ENCODE measurements at regions not wholly inside any gene's neighbourhood (a gene's known extent, or its start where the extent isn't known, plus 50 kb on each side); places are given as distances from the start of the nearest gene placed in this dataset.

- POLR2A ChIA-PET: no interaction called here
- CTCF ChIA-PET: interaction anchor here (0.6 to 1.3 kb wide), 2 partner anchors 9 to 1796 kb away, joined by 3 read pairs; no protein-coding TSS in a partner anchor
- Histone ChIP-seq H3K27ac (ENCODE audit: low read depth in 2 of 2, low read length in 1 of 2) (no peak overlapping the region), H3K36me3 (replicated peaks in 1 of 2; ENCODE audit: control insufficient read depth in 1 of 2, insufficient read depth in 2 of 2, low read length in 1 of 2) (no peaks in the 10 kb centered on the region), H3K27me3 (ENCODE audit: insufficient read depth) (no peaks in the 10 kb centered on the region; the same call in 1 of the 2 replicates), H3K9me2 (no peaks in the 10 kb centered on the region), H3F3A (replicated peaks; ENCODE audit: insufficient read depth) (no peaks in the 10 kb centered on the region), H3K9me3 (no peaks in the 10 kb centered on the region), H2AFZ (ENCODE audit: low read depth) (no peak overlapping the region), H3K4me2 (no peak overlapping the region), H4K20me1 (ENCODE audit: insufficient read depth) (no peaks in the 10 kb centered on the region), H3K9ac (no peak overlapping the region), H3K4me1 (ENCODE audit: control insufficient read depth in 1 of 2, insufficient read depth in 2 of 2, low read depth in 1 of 2, low read length in 1 of 2) (no peaks in the 10 kb centered on the region), H3K4me3 (ENCODE audit: low read depth in 2 of 2, low read length in 1 of 2) (no peak overlapping the region), H3K79me2 (ENCODE audit: insufficient read depth) (no peaks in the 10 kb centered on the region)
- 24% methylated on average over 16 of the region's 16 CpGs for WGBS (ENCODE audit: low lambda C conversion rate)
- no peak for DNase-seq
- TF ChIP-seq JUND (IDR thresholded peaks at IDR 0.05) (no peak), IRF3 (IDR thresholded peaks at IDR 0.05; ENCODE audit: low read depth, low read length) (no peak), MXI1 (IDR thresholded peaks at IDR 0.05; ENCODE audit: low read depth, low read length) (no peak), GABPA (IDR thresholded peaks at IDR 0.05; ENCODE audit: low read depth) (no peak), EP300 (IDR thresholded peaks at IDR 0.05; ENCODE audit: borderline replicate concordance in 1 of 2, low read depth in 1 of 2, low read length in 1 of 2) (no peak), USF2 (IDR thresholded peaks at IDR 0.05; ENCODE audit: borderline replicate concordance, low read depth, low read length) (no peak), YY1 (IDR thresholded peaks at IDR 0.05; ENCODE audit: low read depth) (no peak), RFX5 (IDR thresholded peaks at IDR 0.05; ENCODE audit: low read length) (no peak), MEF2A (IDR thresholded peaks at IDR 0.05; ENCODE audit: borderline replicate concordance, low read depth) (no peak), MAX (IDR thresholded peaks at IDR 0.05; ENCODE audit: low read depth) (no peak), RAD21 (IDR thresholded peaks at IDR 0.05; ENCODE audit: low read length) (no peak), CHD2 (IDR thresholded peaks at IDR 0.05; ENCODE audit: low read length, partially characterized antibody) (no peak), EZH2phosphoT487 (IDR thresholded peaks at IDR 0.05; ENCODE audit: borderline replicate concordance, low read depth) (no peak), NRF1 (IDR thresholded peaks at IDR 0.05; ENCODE audit: low read depth, low read length) (no peak), PBX3 (IDR thresholded peaks at IDR 0.05) (no peak), USF1 (IDR thresholded peaks at IDR 0.05; ENCODE audit: borderline replicate concordance, low read depth) (no peak), REST (IDR thresholded peaks at IDR 0.05; ENCODE audit: low read depth, low read length) (no peak), RXRA (IDR thresholded peaks at IDR 0.05; ENCODE audit: borderline replicate concordance, low read depth) (no peak), ELF1 (IDR thresholded peaks at IDR 0.05) (no peak), ZBTB33 (IDR thresholded peaks at IDR 0.05; ENCODE audit: borderline replicate concordance, low read depth) (no peak)
These were observed 96.7 kb upstream of the COPS8 start for GRCh38 chr2:236988690-236989624.
